ENCODE measurements at regions not wholly inside any gene's neighbourhood (a gene's known extent, or its start where the extent isn't known, plus 50 kb on each side); places are given as distances from the start of the nearest gene placed in this dataset.

DNA sequence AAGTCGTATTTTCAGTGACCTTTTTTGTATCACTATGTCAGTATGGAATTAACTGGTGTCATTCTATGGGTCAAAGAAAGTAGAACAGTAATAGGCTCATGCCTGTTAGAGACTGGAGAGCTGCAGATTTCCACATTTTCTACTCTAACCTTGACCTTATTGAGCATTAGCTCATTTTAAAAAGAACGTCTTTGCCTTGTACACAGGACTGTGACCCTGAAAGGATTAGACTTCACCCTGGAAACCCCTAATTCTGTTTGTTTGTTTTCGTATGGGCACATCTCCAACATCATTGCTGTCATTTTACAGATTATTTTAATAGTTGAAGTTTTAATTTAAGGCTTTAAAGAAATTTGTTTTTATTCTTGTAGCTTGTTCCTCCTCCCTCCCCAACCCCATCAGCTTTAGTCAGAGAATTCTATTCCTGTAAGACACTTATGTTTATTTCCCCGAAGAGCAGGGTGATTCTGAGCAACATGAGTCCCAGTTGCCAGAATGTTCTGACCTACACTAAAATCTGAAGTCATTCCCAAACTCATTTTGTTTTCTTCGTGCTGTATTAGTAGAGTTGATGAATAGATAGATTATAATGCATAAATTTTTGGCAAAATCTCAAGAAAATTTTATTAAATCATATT is 451.3 kb downstream of the FOXG1 start:
- WGBS (ENCODE audit: extremely low coverage, insufficient read length, low lambda C conversion rate) = no CpG with 5 or more reads among the region's 5 CpGs
- Histone ChIP-seq H3K9me3 (ENCODE audit: control insufficient read depth, low read depth, low read length) (no peaks in the 10 kb centered on the region), H3T11ph (ENCODE audit: low read length) (no peak overlapping the region), H3K23ac (ENCODE audit: insufficient read length, low read depth, low read length) (no peak overlapping the region), H3K4ac (ENCODE audit: low read depth, low read length) (no peak overlapping the region), H3K18ac (ENCODE audit: insufficient read length, low read depth, low read length) (no peak overlapping the region), H2BK120ac (ENCODE audit: low read depth, low read length, poor library complexity, severe bottlenecking) (no peak overlapping the region), H3K79me2 (ENCODE audit: insufficient read depth, low read length) (no peaks in the 10 kb centered on the region), H4K91ac (ENCODE audit: insufficient read length, low read depth, low read length) (no peak overlapping the region), H2BK12ac (ENCODE audit: insufficient read length, low read depth, low read length) (no peak overlapping the region), H3K4me2 (ENCODE audit: insufficient read depth, insufficient read length, low read length) (no peak overlapping the region), H2AK5ac (ENCODE audit: insufficient read length, low read length) (no peak overlapping the region), H2BK15ac (ENCODE audit: low read depth, low read length) (no peak overlapping the region), H2BK5ac (ENCODE audit: insufficient read length, low read length) (no peak overlapping the region), H3K56ac (ENCODE audit: insufficient read length, low read depth, low read length) (no peak overlapping the region), H2BK20ac (ENCODE audit: low read depth, low read length, poor library complexity, severe bottlenecking) (no peak overlapping the region), H3K4me1 (ENCODE audit: insufficient read depth, low read length) (no peaks in the 10 kb centered on the region), H3K9ac (ENCODE audit: extremely low read depth, insufficient read length, low read length) (no peak overlapping the region), H2AFZ (ENCODE audit: low read length) (no peak overlapping the region), H3K14ac (ENCODE audit: insufficient read depth, low read length) (no peak overlapping the region), H3K23me2 (ENCODE audit: insufficient read length, low read depth, low read length, poor library complexity, severe bottlenecking) (no peaks in the 10 kb centered on the region), H4K8ac (replicated peaks; ENCODE audit: insufficient read length, low read depth, low read length) (no peak overlapping the region), H4K20me1 (ENCODE audit: control insufficient read depth, insufficient read depth, insufficient read length) (no peaks in the 10 kb centered on the region), H3K27me3 (ENCODE audit: insufficient read depth, low read length) (no peaks in the 10 kb centered on the region), H4K5ac (ENCODE audit: insufficient read length, low read depth, low read length) (no peak overlapping the region), H3K79me1 (ENCODE audit: insufficient read depth, low read depth, low read length, poor library complexity, severe bottlenecking) (no peaks in the 10 kb centered on the region), H3K27ac (ENCODE audit: insufficient read length, low read depth, low read length) (no peak overlapping the region)
- Mint-ChIP-seq H3K4me3 (no peak overlapping the region), H3K27ac (no peak overlapping the region), H3K4me1 (no peaks in the 10 kb centered on the region), H3K27me3 (ENCODE audit: low read depth) (peaks cover 1% of the 10 kb centered on the region), H3K9me3 (no peaks in the 10 kb centered on the region), H3K36me3 (ENCODE audit: insufficient read depth in 1 of 3, low read depth in 3 of 3) (peaks cover 0 to 4% (median 0%) of the 10 kb centered on the region in 3 experiments; a peak in 1 of 7 replicates)
- no peak for TF ChIP-seq CTCF (conservative IDR thresholded peaks at IDR 0.05)
- no peak for DNase-seq

Data from H9 (cell line).